Fibroblast of lung (primary cell): ENCODE measurements at regions not wholly inside any gene's neighbourhood (a gene's known extent, or its start where the extent isn't known, plus 50 kb on each side); places are given as distances from the start of the nearest gene placed in this dataset.

Source experiments
- CTCF ChIP-seq, 2 donors: IDR thresholded peaks in 1 of 2; conservative IDR thresholded peaks in 1 of 2; 1 replicate in 1 of 2; 2 replicates in 1 of 2; pipeline ENCODE4 v1.5.1; 2011 to 2012; ENCODE audit warnings: low read length in 2 of 2, control low read depth in 1 of 2, inconsistent platforms in 1 of 2, low read depth in 1 of 2, mild to moderate bottlenecking in 1 of 2
- EZH2 ChIP-seq: IDR thresholded peaks from 2 replicates; pipeline ENCODE4 v1.5.1; 2012; ENCODE audit warnings: low read length, control low read depth, mild to moderate bottlenecking; ENCODE audit errors: missing control alignments

GRCh38 chrX:45422216-45422925, 221.7 kb upstream of the DIPK2B start:
- TF ChIP-seq EZH2 (no peak), CTCF (conservative IDR thresholded peaks at IDR 0.05 in 1 of 2, IDR thresholded peaks at IDR 0.05 in 1 of 2; ENCODE audit: low read depth in 1 of 2, low read length in 2 of 2) (no peak)
